NCI-H2171 treated with DMSO at 0.1 percent for 48 hours (cell line): ENCODE measurements at regions not wholly inside any gene's neighbourhood (a gene's known extent, or its start where the extent isn't known, plus 50 kb on each side); places are given as distances from the start of the nearest gene placed in this dataset.
A peak's percentile ranks its signal among the peaks of the same experiment; 100 is the strongest.

Experiments used
- DNase-seq: peaks from one replicate; lab custom pipeline; 2025; lab: John Stamatoyannopoulos, UW

- no peak for DNase-seq
Observed at GRCh38 chr14:22477569-22478194, 111.3 kb downstream of the DAD1 start.

GRCh38 chr14:22476887-22477286, 112.1 kb downstream of the DAD1 start:
- DNase-seq, result no peak

GRCh38 chr14:22476005-22476751, 112.8 kb downstream of the DAD1 start:
- DNase-seq, result no peak

- no peak for DNase-seq
Observed at GRCh38 chr14:22475381-22475780, 113.6 kb downstream of the DAD1 start.

- DNase-seq, result no peak
Observed at GRCh38 chr14:22474730-22475351, 114.2 kb downstream of the DAD1 start.

GRCh38 chr14:22472935-22473854, 115.8 kb downstream of the DAD1 start:
- peak; percentile 86 for DNase-seq

- DNase-seq, result peak; percentile 53
Observed at GRCh38 chr14:22472466-22472865, 116.6 kb downstream of the DAD1 start.

- DNase-seq, result no peak
Observed at GRCh38 chr14:22471545-22472121, 117.4 kb downstream of the DAD1 start.

- DNase-seq, result peak; percentile 50
Observed at GRCh38 chr14:22469538-22470303, 119.3 kb downstream of the DAD1 start.

GRCh38 chr14:22468830-22469229, 120.2 kb downstream of the DAD1 start:
- DNase-seq, result no peak

GRCh38 chr14:22466491-22466890, 122.5 kb downstream of the DAD1 start:
- DNase-seq, result no peak

GRCh38 chr14:22465201-22465840, 123.7 kb downstream of the DAD1 start:
- DNase-seq, result no peak

- DNase-seq, result no peak
Observed at GRCh38 chr14:22464422-22465142, 124.4 kb downstream of the DAD1 start.

GRCh38 chr14:22463763-22464173, 125.3 kb downstream of the DAD1 start:
- no peak for DNase-seq

- no peak for DNase-seq
Observed at GRCh38 chr14:22462923-22463322, 126.1 kb downstream of the DAD1 start.

GRCh38 chr14:22460461-22461195, 128.4 kb downstream of the DAD1 start:
- DNase-seq, result no peak

GRCh38 chr14:22458737-22459136, 130.3 kb downstream of the DAD1 start:
- DNase-seq, result no peak

GRCh38 chr14:22456998-22457594, 131.9 kb downstream of the DAD1 start:
- no peak for DNase-seq

GRCh38 chr14:22456421-22456820, 132.6 kb downstream of the DAD1 start:
- DNase-seq, result no peak
